ENCODE measurements at regions not wholly inside any gene's neighbourhood (a gene's known extent, or its start where the extent isn't known, plus 50 kb on each side); places are given as distances from the start of the nearest gene placed in this dataset.

DNA sequence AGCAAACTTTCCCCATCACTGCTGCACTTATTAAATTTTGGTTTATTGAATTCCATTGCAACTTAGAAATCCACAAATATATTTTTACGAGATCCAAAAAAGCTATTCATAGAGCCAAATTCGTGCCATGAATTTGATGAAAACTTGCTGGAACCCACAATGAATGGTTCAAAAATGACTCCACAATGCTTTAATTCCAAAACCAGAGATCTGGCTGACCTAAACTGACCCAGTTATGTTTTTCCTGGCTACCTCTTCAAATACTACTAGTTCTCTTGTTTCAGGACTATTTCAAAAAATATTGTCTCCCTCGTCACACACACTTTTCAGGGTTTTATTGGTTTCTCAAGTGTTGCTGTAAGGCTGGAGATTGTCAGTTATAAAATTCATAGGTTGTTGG lies 474.8 kb downstream of the PDGFC start (continued):
- TF ChIP-seq, protein P1, sequence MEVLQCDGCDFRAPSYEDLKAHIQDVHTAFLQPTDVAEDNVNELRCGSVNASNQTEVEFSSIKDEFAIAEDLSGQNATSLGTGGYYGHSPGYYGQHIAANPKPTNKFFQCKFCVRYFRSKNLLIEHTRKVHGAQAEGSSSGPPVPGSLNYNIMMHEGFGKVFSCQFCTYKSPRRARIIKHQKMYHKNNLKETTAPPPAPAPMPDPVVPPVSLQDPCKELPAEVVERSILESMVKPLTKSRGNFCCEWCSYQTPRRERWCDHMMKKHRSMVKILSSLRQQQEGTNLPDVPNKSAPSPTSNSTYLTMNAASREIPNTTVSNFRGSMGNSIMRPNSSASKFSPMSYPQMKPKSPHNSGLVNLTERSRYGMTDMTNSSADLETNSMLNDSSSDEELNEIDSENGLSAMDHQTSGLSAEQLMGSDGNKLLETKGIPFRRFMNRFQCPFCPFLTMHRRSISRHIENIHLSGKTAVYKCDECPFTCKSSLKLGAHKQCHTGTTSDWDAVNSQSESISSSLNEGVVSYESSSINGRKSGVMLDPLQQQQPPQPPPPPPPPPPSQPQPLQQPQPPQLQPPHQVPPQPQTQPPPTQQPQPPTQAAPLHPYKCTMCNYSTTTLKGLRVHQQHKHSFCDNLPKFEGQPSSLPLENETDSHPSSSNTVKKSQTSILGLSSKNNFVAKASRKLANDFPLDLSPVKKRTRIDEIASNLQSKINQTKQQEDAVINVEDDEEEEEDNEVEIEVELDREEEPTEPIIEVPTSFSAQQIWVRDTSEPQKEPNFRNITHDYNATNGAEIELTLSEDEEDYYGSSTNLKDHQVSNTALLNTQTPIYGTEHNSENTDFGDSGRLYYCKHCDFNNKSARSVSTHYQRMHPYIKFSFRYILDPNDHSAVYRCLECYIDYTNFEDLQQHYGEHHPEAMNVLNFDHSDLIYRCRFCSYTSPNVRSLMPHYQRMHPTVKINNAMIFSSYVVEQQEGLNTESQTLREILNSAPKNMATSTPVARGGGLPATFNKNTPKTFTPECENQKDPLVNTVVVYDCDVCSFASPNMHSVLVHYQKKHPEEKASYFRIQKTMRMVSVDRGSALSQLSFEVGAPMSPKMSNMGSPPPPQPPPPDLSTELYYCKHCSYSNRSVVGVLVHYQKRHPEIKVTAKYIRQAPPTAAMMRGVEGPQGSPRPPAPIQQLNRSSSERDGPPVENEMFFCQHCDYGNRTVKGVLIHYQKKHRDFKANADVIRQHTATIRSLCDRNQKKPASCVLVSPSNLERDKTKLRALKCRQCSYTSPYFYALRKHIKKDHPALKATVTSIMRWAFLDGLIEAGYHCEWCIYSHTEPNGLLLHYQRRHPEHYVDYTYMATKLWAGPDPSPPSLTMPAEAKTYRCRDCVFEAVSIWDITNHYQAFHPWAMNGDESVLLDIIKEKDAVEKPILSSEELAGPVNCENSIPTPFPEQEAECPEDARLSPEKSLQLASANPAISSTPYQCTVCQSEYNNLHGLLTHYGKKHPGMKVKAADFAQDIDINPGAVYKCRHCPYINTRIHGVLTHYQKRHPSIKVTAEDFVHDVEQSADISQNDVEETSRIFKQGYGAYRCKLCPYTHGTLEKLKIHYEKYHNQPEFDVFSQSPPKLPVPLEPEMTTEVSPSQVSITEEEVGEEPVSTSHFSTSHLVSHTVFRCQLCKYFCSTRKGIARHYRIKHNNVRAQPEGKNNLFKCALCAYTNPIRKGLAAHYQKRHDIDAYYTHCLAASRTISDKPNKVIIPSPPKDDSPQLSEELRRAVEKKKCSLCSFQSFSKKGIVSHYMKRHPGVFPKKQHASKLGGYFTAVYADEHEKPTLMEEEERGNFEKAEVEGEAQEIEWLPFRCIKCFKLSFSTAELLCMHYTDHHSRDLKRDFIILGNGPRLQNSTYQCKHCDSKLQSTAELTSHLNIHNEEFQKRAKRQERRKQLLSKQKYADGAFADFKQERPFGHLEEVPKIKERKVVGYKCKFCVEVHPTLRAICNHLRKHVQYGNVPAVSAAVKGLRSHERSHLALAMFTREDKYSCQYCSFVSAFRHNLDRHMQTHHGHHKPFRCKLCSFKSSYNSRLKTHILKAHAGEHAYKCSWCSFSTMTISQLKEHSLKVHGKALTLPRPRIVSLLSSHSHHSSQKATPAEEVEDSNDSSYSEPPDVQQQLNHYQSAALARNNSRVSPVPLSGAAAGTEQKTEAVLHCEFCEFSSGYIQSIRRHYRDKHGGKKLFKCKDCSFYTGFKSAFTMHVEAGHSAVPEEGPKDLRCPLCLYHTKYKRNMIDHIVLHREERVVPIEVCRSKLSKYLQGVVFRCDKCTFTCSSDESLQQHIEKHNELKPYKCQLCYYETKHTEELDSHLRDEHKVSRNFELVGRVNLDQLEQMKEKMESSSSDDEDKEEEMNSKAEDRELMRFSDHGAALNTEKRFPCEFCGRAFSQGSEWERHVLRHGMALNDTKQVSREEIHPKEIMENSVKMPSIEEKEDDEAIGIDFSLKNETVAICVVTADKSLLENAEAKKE (CRISPR knock-in tag; IDR thresholded peaks at IDR 0.05) = no peak

DNA sequence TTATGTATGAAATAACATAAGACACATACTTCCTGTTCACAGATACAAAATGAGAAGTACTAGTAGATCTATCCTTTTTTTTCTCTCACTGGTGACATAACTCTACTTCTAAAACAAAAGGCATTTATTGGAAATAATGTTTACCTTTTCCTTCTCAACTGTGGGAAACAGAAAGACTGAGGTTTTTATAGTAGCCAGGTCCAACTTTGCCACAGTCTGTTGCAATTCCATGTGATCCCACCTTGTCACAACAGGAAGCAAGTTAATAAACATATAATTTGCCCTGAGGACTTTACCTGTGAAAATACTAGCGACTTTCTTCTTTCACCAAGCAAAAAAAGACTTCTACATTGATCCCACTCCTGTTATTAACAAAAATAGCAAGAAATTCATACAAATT lies 475.8 kb downstream of the PDGFC start:
- no peak overlapping the region for H3K4me3 Mint-ChIP-seq
- H3K4me1 Mint-ChIP-seq = peaks cover 15% of the 10 kb centered on the region
- no peaks in the 10 kb centered on the region for H3K36me3 Mint-ChIP-seq (ENCODE audit: low read depth)
- Histone ChIP-seq H4K20me1 (replicated peaks; ENCODE audit: insufficient read depth) (no peaks in the 10 kb centered on the region), H3K36me3 (ENCODE audit: insufficient read depth) (no peaks in the 10 kb centered on the region), H2AFZ (no peak overlapping the region), H3K4me1 (ENCODE audit: insufficient read depth) (peaks cover 18% of the 10 kb centered on the region), H3K27me3 (ENCODE audit: insufficient read depth) (no peaks in the 10 kb centered on the region), H3K4me3 (no peak overlapping the region), H3F3A (replicated peaks; ENCODE audit: low read depth) (no peaks in the 10 kb centered on the region), H3K79me2 (replicated peaks; ENCODE audit: insufficient read depth) (no peaks in the 10 kb centered on the region), H3K9me2 (ENCODE audit: insufficient read depth) (no peaks in the 10 kb centered on the region), H3K4me2 (no peak overlapping the region), H3K27ac (ENCODE audit: low read depth) (no peak overlapping the region)
- ATAC-seq = no peak
- no peak overlapping the region for H3K27ac Mint-ChIP-seq
- peaks cover 2% of the 10 kb centered on the region for H3K27me3 Mint-ChIP-seq (ENCODE audit: insufficient read depth, low read depth, poor library complexity)
- DNase-seq (ENCODE audit: low spot score) = no peak
- no peaks in the 10 kb centered on the region for H3K9me3 Mint-ChIP-seq
- TF ChIP-seq CREB1 (CRISPR knock-in tag; IDR thresholded peaks at IDR 0.05; ENCODE audit: low read depth) = no peak
- no peak for TF ChIP-seq ZNF331 (CRISPR knock-in tag; IDR thresholded peaks at IDR 0.05; ENCODE audit: low read depth)
- TF ChIP-seq NANOG (IDR thresholded peaks at IDR 0.05; ENCODE audit: borderline replicate concordance) = no peak
- TF ChIP-seq EZH2 (IDR thresholded peaks at IDR 0.05; ENCODE audit: low read depth, unreplicated experiment) = no peak
- TF ChIP-seq EZH2phosphoT487 (IDR thresholded peaks at IDR 0.05; ENCODE audit: unreplicated experiment) = no peak
- TF ChIP-seq, protein P1 (CRISPR knock-in tag; IDR thresholded peaks at IDR 0.05) = no peak
- TF ChIP-seq, protein P2, sequence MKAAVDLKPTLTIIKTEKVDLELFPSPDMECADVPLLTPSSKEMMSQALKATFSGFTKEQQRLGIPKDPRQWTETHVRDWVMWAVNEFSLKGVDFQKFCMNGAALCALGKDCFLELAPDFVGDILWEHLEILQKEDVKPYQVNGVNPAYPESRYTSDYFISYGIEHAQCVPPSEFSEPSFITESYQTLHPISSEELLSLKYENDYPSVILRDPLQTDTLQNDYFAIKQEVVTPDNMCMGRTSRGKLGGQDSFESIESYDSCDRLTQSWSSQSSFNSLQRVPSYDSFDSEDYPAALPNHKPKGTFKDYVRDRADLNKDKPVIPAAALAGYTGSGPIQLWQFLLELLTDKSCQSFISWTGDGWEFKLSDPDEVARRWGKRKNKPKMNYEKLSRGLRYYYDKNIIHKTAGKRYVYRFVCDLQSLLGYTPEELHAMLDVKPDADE (IDR thresholded peaks at IDR 0.05) = no peak

All from GM23338 (cell line).